ENCODE measurements at regions not wholly inside any gene's neighbourhood (a gene's known extent, or its start where the extent isn't known, plus 50 kb on each side); places are given as distances from the start of the nearest gene placed in this dataset.

DNA sequence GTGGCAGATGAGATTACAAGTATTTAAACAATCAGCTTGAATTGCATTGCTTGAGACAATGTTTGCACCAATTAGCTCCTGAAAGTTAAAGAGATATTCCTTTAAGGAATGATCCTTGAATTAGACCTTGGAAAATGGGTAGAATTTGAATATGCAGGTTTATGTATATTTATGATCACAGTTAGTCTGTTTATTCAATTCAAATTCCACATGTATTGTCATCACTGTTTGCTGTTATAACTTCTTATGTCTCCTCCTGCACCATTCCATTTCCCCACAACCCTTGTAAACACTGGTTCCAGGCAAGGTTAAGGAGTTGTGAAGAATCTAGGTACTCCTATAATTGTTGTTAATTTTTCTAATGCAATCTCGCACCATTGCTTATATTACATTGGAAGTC lies 518.2 kb upstream of the PBX1 start:
- TF ChIP-seq, protein P1, sequence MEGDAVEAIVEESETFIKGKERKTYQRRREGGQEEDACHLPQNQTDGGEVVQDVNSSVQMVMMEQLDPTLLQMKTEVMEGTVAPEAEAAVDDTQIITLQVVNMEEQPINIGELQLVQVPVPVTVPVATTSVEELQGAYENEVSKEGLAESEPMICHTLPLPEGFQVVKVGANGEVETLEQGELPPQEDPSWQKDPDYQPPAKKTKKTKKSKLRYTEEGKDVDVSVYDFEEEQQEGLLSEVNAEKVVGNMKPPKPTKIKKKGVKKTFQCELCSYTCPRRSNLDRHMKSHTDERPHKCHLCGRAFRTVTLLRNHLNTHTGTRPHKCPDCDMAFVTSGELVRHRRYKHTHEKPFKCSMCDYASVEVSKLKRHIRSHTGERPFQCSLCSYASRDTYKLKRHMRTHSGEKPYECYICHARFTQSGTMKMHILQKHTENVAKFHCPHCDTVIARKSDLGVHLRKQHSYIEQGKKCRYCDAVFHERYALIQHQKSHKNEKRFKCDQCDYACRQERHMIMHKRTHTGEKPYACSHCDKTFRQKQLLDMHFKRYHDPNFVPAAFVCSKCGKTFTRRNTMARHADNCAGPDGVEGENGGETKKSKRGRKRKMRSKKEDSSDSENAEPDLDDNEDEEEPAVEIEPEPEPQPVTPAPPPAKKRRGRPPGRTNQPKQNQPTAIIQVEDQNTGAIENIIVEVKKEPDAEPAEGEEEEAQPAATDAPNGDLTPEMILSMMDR (IDR thresholded peaks at IDR 0.05; ENCODE audit: borderline replicate concordance, extremely low read depth, low read length, poor library complexity, severe bottlenecking), result no peak
- no peak for TF ChIP-seq EZH2 (IDR thresholded peaks at IDR 0.05; ENCODE audit: borderline replicate concordance, low read depth, low read length, severe bottlenecking)
